Heart left ventricle (tissue), 16 donors: ENCODE measurements at regions not wholly inside any gene's neighbourhood (a gene's known extent, or its start where the extent isn't known, plus 50 kb on each side); places are given as distances from the start of the nearest gene placed in this dataset.

ENCODE experiments used
- ATAC-seq, 4 donors: fragments of 200-7000 bp; cut with Tn5 transposase; one replicate each; pipeline ENCODE4 v1.9.1; 2020 to 2022; ENCODE audit warnings: moderate library complexity in 4 of 4, mild to moderate bottlenecking in 3 of 4, moderate number of reproducible peaks in 1 of 4
- DNase-seq, 5 donors: peaks; one replicate each; pipeline ENCODE4 v3.0.0-alpha.2; 2020
- H3K27ac ChIP-seq, 12 donors: fragments of 200-600 bp; sonication (generic) in 4 of 12; one replicate each; pipeline versions ENCODE4 v1.5.0 to v1.8.0; 2016 to 2022; ENCODE audit warnings: mild to moderate bottlenecking in 2 of 12
- H3K27me3 ChIP-seq, 9 donors: fragments of 200-600 bp; sonication (generic) in 2 of 9; one replicate each; pipeline versions ENCODE4 v1.5.1 to v1.8.0; 2016 to 2022; ENCODE audit warnings: mild to moderate bottlenecking in 3 of 9
- H3K36me3 ChIP-seq, 9 donors: fragments of 200-600 bp; sonication (generic) in 2 of 9; one replicate each; pipeline versions ENCODE4 v1.5.0 to v1.8.0; 2018 to 2022; ENCODE audit warnings: mild to moderate bottlenecking in 2 of 9
- H3K4me1 ChIP-seq, 12 donors: fragments of 200-600 bp; sonication (generic) in 4 of 12; one replicate each; pipeline versions ENCODE4 v1.5.0 to v1.8.0; 2016 to 2022; ENCODE audit warnings: mild to moderate bottlenecking in 3 of 12
- H3K4me3 ChIP-seq, 12 donors: fragments of 200-600 bp; sonication (generic) in 4 of 12; one replicate each; pipeline versions ENCODE4 v1.5.0 to v1.8.0; 2017 to 2022; ENCODE audit warnings: mild to moderate bottlenecking in 9 of 12, moderate library complexity in 4 of 12
- H3K9me3 ChIP-seq, 12 donors: fragments of 200-600 bp; sonication (generic) in 4 of 12; one replicate each; pipeline versions ENCODE4 v1.5.0 to v1.8.0; 2016 to 2022; ENCODE audit warnings: mild to moderate bottlenecking in 1 of 12
- POLR2A ChIP-seq, 2 donors: fragments of 450-650 bp; IDR thresholded peaks; one replicate each; pipeline ENCODE4 v1.6.1; 2017; ENCODE audit warnings: antibody characterized with exemption in 2 of 2, mild to moderate bottlenecking in 2 of 2, moderate library complexity in 2 of 2
- WGBS, 4 donors: extraction: QIAGEN DNeasy Blood & Tissue Kit in 2 of 4; methylation state at CpG; one replicate each; pipeline versions ENCODE4 v1.1.5 to v1.1.7; 2013 to 2018; 5-methylcytosine and 5-hydroxymethylcytosine counted together
- intact Hi-C, 10 donors: fragments of 100-400 bp; cut with DNase I; formaldehyde crosslinking; loops; one replicate each; pipeline versions ENCODE4 v1.11.1 to v1.14.2; 2022
- TF ChIP-seq, protein P1 (sequence below), 12 donors: fragments of 200-600 bp; sonication (generic) in 4 of 12; IDR thresholded peaks; one replicate each; pipeline versions ENCODE4 v1.5.0 to v1.8.0; 2018 to 2022; ENCODE audit warnings: antibody characterized with exemption in 12 of 12, mild to moderate bottlenecking in 5 of 12
- donor health status: ischemic (EF 13 %, LVEDD 7.1; RV severe dilation, severe dysfunction).
- donor health status: healthy with polysubstance abuse.
- donor health status: DM: no; HTN: yes; CAD: no.
- donor health status: DM: no; HTN: no; CAD: no.
- donor health status: ischemic (EF 25% LVEDD 6.9; RV normal size, moderate dysfunction).
- donor health status: ischemic (EF 25% LVEDD 5.7; RV mildly dilated, moderate dysfunction).
- donor health status: healthy.
- donor health status: DM: yes; HTN: yes; CAD: no.
- donor health status: ischemic (EF 35%, LVEDD 5.7; RV mildly dilated, moderate dysfunction).
- donor health status: nonischemic (EF 11% LVEDD 7.7; RV severe dilation, severe dysfunction).
- donor health status: DM: yes; HTN: yes; CAD: no.
- donor health status: PGD.
- donor health status: ischemic (EF 29% LVEDD 5.4; RV normal size, mild dysfunction).
- donor health status: nonischemic (EF 23%, LVEDD 6.1; RV moderate dilation, normal function).

DNA sequence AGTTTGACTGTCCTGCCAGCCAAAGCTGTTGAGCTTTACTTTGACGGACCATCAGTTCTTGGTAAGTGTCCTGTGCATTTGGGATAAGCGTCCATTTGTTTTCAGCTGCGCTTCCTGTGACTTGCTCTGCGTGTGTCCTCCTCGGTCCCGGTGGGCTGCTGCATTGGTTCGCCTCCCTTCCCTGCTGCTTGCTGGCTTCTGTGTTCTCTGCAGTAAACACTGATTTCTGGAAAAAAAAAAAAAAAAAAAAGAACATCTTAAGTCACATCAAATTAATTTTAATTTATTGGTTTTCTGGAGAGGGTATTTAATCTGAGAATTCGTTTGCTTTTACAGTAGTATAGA lies 264.1 kb downstream of the SEC23A start:
- Histone ChIP-seq H3K9me3 (no peaks in the 10 kb centered on the region), H3K4me3 (no peak overlapping the region), H3K27ac (no peak overlapping the region), H3K27me3 (no peaks in the 10 kb centered on the region), H3K4me1 (peaks cover 0 to 20% (median 2%) of the 10 kb centered on the region in 12 donors), H3K36me3 (no peaks in the 10 kb centered on the region)
- DNase-seq, result no peak
- ATAC-seq, result no peak
- WGBS, 4 donors, result 76 to 84% (median 79%) methylated on average over 8 of the region's 8 CpGs
- TF ChIP-seq, protein P1, sequence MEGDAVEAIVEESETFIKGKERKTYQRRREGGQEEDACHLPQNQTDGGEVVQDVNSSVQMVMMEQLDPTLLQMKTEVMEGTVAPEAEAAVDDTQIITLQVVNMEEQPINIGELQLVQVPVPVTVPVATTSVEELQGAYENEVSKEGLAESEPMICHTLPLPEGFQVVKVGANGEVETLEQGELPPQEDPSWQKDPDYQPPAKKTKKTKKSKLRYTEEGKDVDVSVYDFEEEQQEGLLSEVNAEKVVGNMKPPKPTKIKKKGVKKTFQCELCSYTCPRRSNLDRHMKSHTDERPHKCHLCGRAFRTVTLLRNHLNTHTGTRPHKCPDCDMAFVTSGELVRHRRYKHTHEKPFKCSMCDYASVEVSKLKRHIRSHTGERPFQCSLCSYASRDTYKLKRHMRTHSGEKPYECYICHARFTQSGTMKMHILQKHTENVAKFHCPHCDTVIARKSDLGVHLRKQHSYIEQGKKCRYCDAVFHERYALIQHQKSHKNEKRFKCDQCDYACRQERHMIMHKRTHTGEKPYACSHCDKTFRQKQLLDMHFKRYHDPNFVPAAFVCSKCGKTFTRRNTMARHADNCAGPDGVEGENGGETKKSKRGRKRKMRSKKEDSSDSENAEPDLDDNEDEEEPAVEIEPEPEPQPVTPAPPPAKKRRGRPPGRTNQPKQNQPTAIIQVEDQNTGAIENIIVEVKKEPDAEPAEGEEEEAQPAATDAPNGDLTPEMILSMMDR (IDR thresholded peaks at IDR 0.05), result no peak
- TF ChIP-seq POLR2A (IDR thresholded peaks at IDR 0.05), result no peak
- intact Hi-C loops, result no loop called here

DNA sequence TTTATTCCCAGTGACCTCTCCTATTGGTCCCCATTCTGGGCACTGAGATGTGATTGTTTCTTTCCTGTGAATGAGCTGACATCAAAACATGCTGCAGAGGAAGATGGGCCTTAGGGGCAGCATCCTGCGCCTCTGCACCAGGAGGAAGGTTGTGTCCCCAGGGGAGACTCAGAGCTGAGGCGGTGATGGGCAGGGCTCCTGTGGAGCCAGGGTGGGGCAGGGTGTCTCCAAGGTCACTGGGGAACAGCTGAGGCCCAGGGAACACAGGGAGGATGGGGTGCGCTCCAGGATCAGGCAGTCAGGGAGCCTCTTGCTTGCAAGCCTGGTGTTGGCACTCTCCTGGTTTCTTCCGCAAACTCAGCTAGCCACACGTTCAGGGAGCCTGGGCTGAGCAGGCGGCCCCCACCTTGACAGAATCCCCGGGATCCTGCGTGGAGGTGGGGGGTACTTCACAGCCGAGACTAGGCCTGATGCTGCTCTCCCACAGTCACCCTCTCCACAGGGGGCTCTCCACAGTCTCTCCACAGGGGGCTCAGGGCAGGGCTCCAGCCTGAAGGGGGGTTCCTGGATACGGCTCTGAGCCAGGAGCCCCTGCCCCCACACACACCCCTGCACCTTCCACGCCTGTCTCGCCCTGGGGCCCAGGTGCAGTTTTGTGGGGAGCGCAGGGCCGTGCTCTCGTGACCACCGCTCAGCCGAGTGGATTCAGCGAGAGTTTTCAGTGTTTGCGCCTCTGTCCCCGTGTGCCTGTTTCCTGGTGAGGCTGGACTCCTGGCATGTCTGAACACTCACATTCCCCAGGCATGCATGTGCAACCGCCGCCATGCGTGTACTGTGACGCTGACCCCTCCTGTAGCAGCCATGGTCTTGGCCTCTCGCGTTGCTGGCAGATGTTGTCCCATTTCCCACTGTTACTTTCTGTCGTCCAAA lies 264.7 kb downstream of the SEC23A start:
- peak overlapping the region in 1 of 12 donors; percentile 13 for H3K27ac ChIP-seq
- H3K36me3 ChIP-seq, result no peaks in the 10 kb centered on the region
- H3K4me3 ChIP-seq, result no peak overlapping the region
- ATAC-seq (peak in 3 of 4 donors; percentile 24 to 46 (median 32)), DNase-seq (no peak)
- no peaks in the 10 kb centered on the region for H3K27me3 ChIP-seq
- intact Hi-C loops, result no loop called here
- TF ChIP-seq POLR2A (IDR thresholded peaks at IDR 0.05), result no peak
- TF ChIP-seq, protein P1 (IDR thresholded peaks at IDR 0.05), result no peak
- no peaks in the 10 kb centered on the region for H3K9me3 ChIP-seq
- 75 to 88% (median 82%) methylated on average over 23 to 27 of the region's 27 CpGs for WGBS, 4 donors
- H3K4me1 ChIP-seq, result peaks cover 0 to 20% (median 2%) of the 10 kb centered on the region in 12 donors

DNA sequence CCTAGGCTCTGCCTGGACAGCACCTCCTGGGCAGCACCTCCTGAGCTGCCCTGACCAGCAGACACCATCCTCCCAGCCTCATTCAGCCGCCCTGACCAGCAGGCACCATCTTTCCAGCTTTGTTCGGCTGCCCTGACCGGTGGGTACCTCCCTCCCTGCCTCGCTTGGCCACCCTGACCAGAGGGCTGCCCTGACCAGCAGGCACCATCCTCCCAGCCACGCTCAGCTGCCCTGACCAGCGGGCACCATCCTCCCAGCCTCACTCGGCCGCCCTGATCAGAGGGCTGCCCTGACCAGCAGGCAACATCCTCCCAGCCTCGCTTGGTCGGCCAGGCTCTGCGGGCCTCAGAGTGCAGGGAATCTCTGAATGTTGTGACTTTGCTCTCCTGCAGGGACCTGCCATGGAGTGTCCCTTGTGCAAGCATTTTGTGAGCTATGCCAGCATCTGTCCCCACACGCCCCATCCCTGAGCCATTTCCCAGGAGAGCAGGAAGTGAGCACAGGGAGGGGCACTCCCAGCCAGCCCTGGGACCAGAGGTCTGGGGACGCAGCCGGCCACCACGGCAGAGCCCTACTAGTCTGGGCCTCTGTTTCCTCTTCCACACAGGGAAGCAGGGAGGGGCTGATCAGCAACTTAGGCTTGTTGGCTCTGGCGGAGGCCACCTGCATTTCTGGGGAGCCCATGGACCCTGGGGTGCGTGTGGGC lies 265.5 kb downstream of the SEC23A start:
- H3K27me3 ChIP-seq, result no peaks in the 10 kb centered on the region
- TF ChIP-seq, protein P1 (IDR thresholded peaks at IDR 0.05), result no peak
- no peak for TF ChIP-seq POLR2A (IDR thresholded peaks at IDR 0.05)
- no peak overlapping the region for H3K4me3 ChIP-seq
- intact Hi-C loops, result no loop called here
- ATAC-seq, result peak in 3 of 4 donors; percentile 25 to 42 (median 37)
- peaks cover 0 to 20% (median 2%) of the 10 kb centered on the region in 12 donors for H3K4me1 ChIP-seq
- H3K27ac ChIP-seq, result peak overlapping the region in 1 of 12 donors; percentile 13
- WGBS, 4 donors, result 82 to 89% (median 84%) methylated on average over 10 to 17 of the region's 17 CpGs
- no peaks in the 10 kb centered on the region for H3K36me3 ChIP-seq
- peaks cover 0 to under 1% (median 0%) of the 10 kb centered on the region in 12 donors for H3K9me3 ChIP-seq
- peak in 2 of 5 donors; percentile 19 to 50 for DNase-seq

DNA sequence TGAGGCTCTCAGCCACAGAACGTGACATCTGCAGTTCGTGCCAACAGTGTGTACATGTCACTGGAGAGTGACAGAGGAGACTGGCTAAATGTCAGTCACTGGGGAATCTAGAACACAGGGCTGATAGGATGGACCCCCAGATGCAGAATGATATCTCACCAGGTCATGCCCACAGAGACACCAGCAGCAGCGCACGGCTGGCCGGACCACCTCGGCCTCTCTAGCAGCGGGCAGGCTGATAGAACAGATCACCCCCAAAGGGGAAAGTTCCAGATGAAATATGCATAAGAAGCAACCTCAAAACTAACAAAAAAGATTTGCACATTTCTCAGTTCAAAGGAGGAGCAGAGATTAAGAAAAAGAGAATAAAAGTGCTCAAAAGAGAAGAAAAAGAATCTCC lies 266.5 kb downstream of the SEC23A start:
- Histone ChIP-seq H3K9me3 (peaks cover 0 to 4% (median 0%) of the 10 kb centered on the region in 12 donors), H3K4me1 (peaks cover 0 to 20% (median 2%) of the 10 kb centered on the region in 12 donors), H3K4me3 (no peak overlapping the region), H3K36me3 (no peaks in the 10 kb centered on the region), H3K27me3 (no peaks in the 10 kb centered on the region), H3K27ac (no peak overlapping the region)
- DNase-seq (no peak), ATAC-seq (no peak)
- WGBS, 4 donors, result 87 to 92% (median 88%) methylated on average over 7 of the region's 7 CpGs
- intact Hi-C loops, result no loop called here
- no peak for TF ChIP-seq POLR2A (IDR thresholded peaks at IDR 0.05)
- TF ChIP-seq, protein P1 (IDR thresholded peaks at IDR 0.05), result no peak
